ENCODE measurements at regions not wholly inside any gene's neighbourhood (a gene's known extent, or its start where the extent isn't known, plus 50 kb on each side); places are given as distances from the start of the nearest gene placed in this dataset.

- TF ChIP-seq POLR2A (IDR thresholded peaks at IDR 0.05; ENCODE audit: low read depth) (no peak), CTCF (IDR thresholded peaks at IDR 0.05) (no peak)
Observed at GRCh38 chr5:120848883-120849282, 384.8 kb downstream of the PRR16 start.
